ENCODE measurements at regions not wholly inside any gene's neighbourhood (a gene's known extent, or its start where the extent isn't known, plus 50 kb on each side); places are given as distances from the start of the nearest gene placed in this dataset.

DNA sequence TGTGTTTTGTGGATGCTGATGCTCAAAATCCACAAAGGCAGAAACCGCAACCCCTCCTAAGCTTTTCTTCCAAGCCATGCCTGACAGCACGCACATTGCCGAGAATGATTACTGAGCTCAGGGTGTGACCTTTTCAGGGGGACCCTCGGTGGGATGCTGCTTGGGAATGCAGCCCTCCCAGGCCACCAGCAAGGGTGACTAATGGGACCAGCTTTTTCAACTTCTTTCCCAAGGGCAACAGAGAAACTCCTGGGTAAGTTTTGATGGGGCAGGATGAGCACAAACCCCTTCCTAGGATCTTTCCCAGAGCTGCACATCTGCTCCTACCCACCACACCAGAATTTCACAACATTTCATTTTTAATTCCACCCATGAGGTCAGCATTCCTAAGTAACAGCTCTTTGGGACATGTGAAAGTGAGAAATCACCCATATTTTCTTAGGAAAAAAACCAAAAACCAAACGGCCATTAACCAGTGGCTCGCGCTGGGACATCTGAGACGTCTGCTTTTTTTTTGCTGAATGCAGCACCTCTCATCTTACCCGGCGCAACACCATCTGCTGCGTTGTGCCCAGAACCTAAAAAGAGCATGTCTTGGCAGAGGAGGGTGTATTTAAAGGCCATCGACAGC, 119.0 kb downstream of the ARL4C start:
- no peak for TF ChIP-seq POLR2AphosphoS5 (IDR thresholded peaks at IDR 0.05)
- TF ChIP-seq, protein P1, sequence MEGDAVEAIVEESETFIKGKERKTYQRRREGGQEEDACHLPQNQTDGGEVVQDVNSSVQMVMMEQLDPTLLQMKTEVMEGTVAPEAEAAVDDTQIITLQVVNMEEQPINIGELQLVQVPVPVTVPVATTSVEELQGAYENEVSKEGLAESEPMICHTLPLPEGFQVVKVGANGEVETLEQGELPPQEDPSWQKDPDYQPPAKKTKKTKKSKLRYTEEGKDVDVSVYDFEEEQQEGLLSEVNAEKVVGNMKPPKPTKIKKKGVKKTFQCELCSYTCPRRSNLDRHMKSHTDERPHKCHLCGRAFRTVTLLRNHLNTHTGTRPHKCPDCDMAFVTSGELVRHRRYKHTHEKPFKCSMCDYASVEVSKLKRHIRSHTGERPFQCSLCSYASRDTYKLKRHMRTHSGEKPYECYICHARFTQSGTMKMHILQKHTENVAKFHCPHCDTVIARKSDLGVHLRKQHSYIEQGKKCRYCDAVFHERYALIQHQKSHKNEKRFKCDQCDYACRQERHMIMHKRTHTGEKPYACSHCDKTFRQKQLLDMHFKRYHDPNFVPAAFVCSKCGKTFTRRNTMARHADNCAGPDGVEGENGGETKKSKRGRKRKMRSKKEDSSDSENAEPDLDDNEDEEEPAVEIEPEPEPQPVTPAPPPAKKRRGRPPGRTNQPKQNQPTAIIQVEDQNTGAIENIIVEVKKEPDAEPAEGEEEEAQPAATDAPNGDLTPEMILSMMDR (IDR thresholded peaks at IDR 0.05) = no peak
- no peak for TF ChIP-seq POLR2A (IDR thresholded peaks at IDR 0.05; ENCODE audit: low read depth)

All from esophagus muscularis mucosa (tissue), 3 donors.